ENCODE measurements at regions not wholly inside any gene's neighbourhood (a gene's known extent, or its start where the extent isn't known, plus 50 kb on each side); places are given as distances from the start of the nearest gene placed in this dataset.
"Not testable (repeated sequence)": the region's sequence is repeated elsewhere in the genome, so short reads cannot be mapped to it uniquely, and the experiment has no call there.

- not testable (repeated sequence) for DNase-seq; H3K27ac Mint-ChIP-seq; H3K9me3 Mint-ChIP-seq; H3K27me3 Mint-ChIP-seq (ENCODE audit: low read depth, poor library complexity); H3K36me3 Mint-ChIP-seq (ENCODE audit: low read depth); H3K4me3 Mint-ChIP-seq
- H3K4me1 Mint-ChIP-seq: peaks cover 11% of the 10 kb centered on the region
Observed at GRCh38 chr9:94387338-94388010, 59.0 kb upstream of the NUTM2F start.

- H3K9me3 Mint-ChIP-seq; H3K27me3 Mint-ChIP-seq (ENCODE audit: low read depth, poor library complexity); H3K4me3 Mint-ChIP-seq; DNase-seq; H3K27ac Mint-ChIP-seq; H3K36me3 Mint-ChIP-seq (ENCODE audit: low read depth): not testable (repeated sequence)
- H3K4me1 Mint-ChIP-seq: peaks cover 11% of the 10 kb centered on the region
Observed at GRCh38 chr9:94388011-94388406, 59.6 kb upstream of the NUTM2F start.

GRCh38 chr9:94390425-94391098 is 62.1 kb upstream of the NUTM2F start:
- H3K27me3 Mint-ChIP-seq (ENCODE audit: low read depth, poor library complexity); H3K4me3 Mint-ChIP-seq; H3K9me3 Mint-ChIP-seq; H3K36me3 Mint-ChIP-seq (ENCODE audit: low read depth); DNase-seq: not testable (repeated sequence)
- Mint-ChIP-seq H3K27ac (peak overlapping the region; percentile 21), H3K4me1 (peaks cover 11% of the 10 kb centered on the region)

GRCh38 chr9:94392971-94393624 is 64.7 kb upstream of the NUTM2F start:
- H3K4me3 Mint-ChIP-seq; DNase-seq; H3K27me3 Mint-ChIP-seq (ENCODE audit: low read depth, poor library complexity); H3K36me3 Mint-ChIP-seq (ENCODE audit: low read depth); H3K27ac Mint-ChIP-seq; H3K9me3 Mint-ChIP-seq: not testable (repeated sequence)
- peaks cover 11% of the 10 kb centered on the region for H3K4me1 Mint-ChIP-seq

- not testable (repeated sequence) for H3K4me1 Mint-ChIP-seq; H3K4me3 Mint-ChIP-seq; H3K27ac Mint-ChIP-seq; H3K9me3 Mint-ChIP-seq; H3K27me3 Mint-ChIP-seq (ENCODE audit: low read depth, poor library complexity); DNase-seq
- peaks cover 20% of the 10 kb centered on the region for H3K36me3 Mint-ChIP-seq (ENCODE audit: low read depth)
Observed at GRCh38 chr9:94397766-94398379, 69.4 kb upstream of the NUTM2F start.

GRCh38 chr9:94400461-94400860 is 72.0 kb upstream of the NUTM2F start:
- H3K4me1 Mint-ChIP-seq; H3K4me3 Mint-ChIP-seq; H3K27ac Mint-ChIP-seq; DNase-seq; H3K9me3 Mint-ChIP-seq; H3K27me3 Mint-ChIP-seq (ENCODE audit: low read depth, poor library complexity): not testable (repeated sequence)
- H3K36me3 Mint-ChIP-seq (ENCODE audit: low read depth): peaks cover 20% of the 10 kb centered on the region

GRCh38 chr9:94402795-94403194 is 74.4 kb upstream of the NUTM2F start:
- H3K4me3 Mint-ChIP-seq; H3K27me3 Mint-ChIP-seq (ENCODE audit: low read depth, poor library complexity); H3K4me1 Mint-ChIP-seq; H3K27ac Mint-ChIP-seq; DNase-seq: not testable (repeated sequence)
- Mint-ChIP-seq H3K36me3 (ENCODE audit: low read depth) (peaks cover 17% of the 10 kb centered on the region), H3K9me3 (peaks cover 10% of the 10 kb centered on the region)

- not testable (repeated sequence) for H3K4me3 Mint-ChIP-seq; H3K27me3 Mint-ChIP-seq (ENCODE audit: low read depth, poor library complexity); H3K4me1 Mint-ChIP-seq; DNase-seq; H3K27ac Mint-ChIP-seq
- Mint-ChIP-seq H3K36me3 (ENCODE audit: low read depth) (peaks cover 15% of the 10 kb centered on the region), H3K9me3 (peaks cover 10% of the 10 kb centered on the region)
Observed at GRCh38 chr9:94403571-94403970, 75.1 kb upstream of the NUTM2F start.

GRCh38 chr9:94413665-94414064 is 85.2 kb upstream of the NUTM2F start:
- not testable (repeated sequence) for H3K4me1 Mint-ChIP-seq; H3K27me3 Mint-ChIP-seq (ENCODE audit: low read depth, poor library complexity); H3K27ac Mint-ChIP-seq; DNase-seq; H3K9me3 Mint-ChIP-seq; H3K4me3 Mint-ChIP-seq
- H3K36me3 Mint-ChIP-seq (ENCODE audit: low read depth): peaks cover 38% of the 10 kb centered on the region

GRCh38 chr9:94415111-94415510 is 86.7 kb upstream of the NUTM2F start:
- Mint-ChIP-seq H3K27ac (peak overlapping the region; percentile 48), H3K36me3 (ENCODE audit: low read depth) (peaks cover 41% of the 10 kb centered on the region)
- DNase-seq; H3K9me3 Mint-ChIP-seq; H3K27me3 Mint-ChIP-seq (ENCODE audit: low read depth, poor library complexity); H3K4me3 Mint-ChIP-seq; H3K4me1 Mint-ChIP-seq: not testable (repeated sequence)

GRCh38 chr9:94420098-94420497 is 91.7 kb upstream of the NUTM2F start:
- H3K4me3 Mint-ChIP-seq; H3K9me3 Mint-ChIP-seq; H3K27ac Mint-ChIP-seq; H3K27me3 Mint-ChIP-seq (ENCODE audit: low read depth, poor library complexity); H3K4me1 Mint-ChIP-seq: not testable (repeated sequence)
- peak; percentile 26 for DNase-seq
- H3K36me3 Mint-ChIP-seq (ENCODE audit: low read depth): peaks cover 41% of the 10 kb centered on the region

GRCh38 chr9:94421951-94422350 is 93.5 kb upstream of the NUTM2F start:
- not testable (repeated sequence) for H3K4me1 Mint-ChIP-seq; H3K27me3 Mint-ChIP-seq (ENCODE audit: low read depth, poor library complexity); H3K27ac Mint-ChIP-seq; DNase-seq; H3K9me3 Mint-ChIP-seq; H3K4me3 Mint-ChIP-seq
- H3K36me3 Mint-ChIP-seq (ENCODE audit: low read depth): peaks cover 26% of the 10 kb centered on the region

- H3K27ac Mint-ChIP-seq; H3K4me3 Mint-ChIP-seq; H3K9me3 Mint-ChIP-seq; DNase-seq; H3K4me1 Mint-ChIP-seq; H3K36me3 Mint-ChIP-seq (ENCODE audit: low read depth); H3K27me3 Mint-ChIP-seq (ENCODE audit: low read depth, poor library complexity): not testable (repeated sequence)
Observed at GRCh38 chr9:94425312-94425711, 96.9 kb upstream of the NUTM2F start.

GRCh38 chr9:94437128-94437527 is 108.7 kb upstream of the NUTM2F start:
- H3K36me3 Mint-ChIP-seq (ENCODE audit: low read depth): peaks cover 43% of the 10 kb centered on the region
- H3K27me3 Mint-ChIP-seq (ENCODE audit: low read depth, poor library complexity); H3K4me3 Mint-ChIP-seq; H3K27ac Mint-ChIP-seq; DNase-seq; H3K9me3 Mint-ChIP-seq; H3K4me1 Mint-ChIP-seq: not testable (repeated sequence)

Data from nephron progenitor cell (in vitro differentiated cells).